OCI-LY1 (cell line): ENCODE measurements at regions not wholly inside any gene's neighbourhood (a gene's known extent, or its start where the extent isn't known, plus 50 kb on each side); places are given as distances from the start of the nearest gene placed in this dataset.

Experiments used
- EZH2 ChIP-seq: fragments of 200-600 bp; sonication (generic), shearing (Covaris generic); IDR thresholded peaks from 2 replicates; pipeline ENCODE4 v1.8.0; 2017; ENCODE audit warnings: borderline replicate concordance, mixed run types, mild to moderate bottlenecking, antibody characterized with exemption, low read length, moderate library complexity, mixed read lengths
- TF ChIP-seq, protein P1 (sequence below): fragments of 200-600 bp; sonication (generic), shearing (Covaris generic); IDR thresholded peaks from 2 replicates; pipeline ENCODE4 v1.5.1; 2017; ENCODE audit warnings: mild to moderate bottlenecking, antibody characterized with exemption, low read length, moderate library complexity, mixed read lengths

DNA sequence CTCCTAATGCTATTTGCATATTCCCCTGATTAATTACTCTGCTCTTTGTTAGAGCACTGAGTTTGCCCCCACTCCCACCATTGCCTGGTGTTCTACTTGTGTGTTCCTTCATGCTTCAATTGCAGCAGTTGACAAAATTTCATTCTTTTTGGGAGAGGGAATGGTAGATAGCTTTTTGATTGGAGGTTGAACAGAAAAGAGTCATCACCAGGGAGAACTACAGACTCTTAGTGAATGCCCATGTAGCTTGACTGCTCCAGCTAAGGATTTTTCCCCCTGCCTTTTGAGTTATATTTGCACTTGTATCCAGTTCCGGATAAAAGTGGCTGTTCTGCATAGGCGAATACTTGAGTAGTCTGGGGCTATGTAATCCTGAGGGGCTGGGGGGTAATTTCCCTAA lies 183.9 kb downstream of the ETNK1 start:
- no peak for TF ChIP-seq EZH2
- TF ChIP-seq, protein P1, sequence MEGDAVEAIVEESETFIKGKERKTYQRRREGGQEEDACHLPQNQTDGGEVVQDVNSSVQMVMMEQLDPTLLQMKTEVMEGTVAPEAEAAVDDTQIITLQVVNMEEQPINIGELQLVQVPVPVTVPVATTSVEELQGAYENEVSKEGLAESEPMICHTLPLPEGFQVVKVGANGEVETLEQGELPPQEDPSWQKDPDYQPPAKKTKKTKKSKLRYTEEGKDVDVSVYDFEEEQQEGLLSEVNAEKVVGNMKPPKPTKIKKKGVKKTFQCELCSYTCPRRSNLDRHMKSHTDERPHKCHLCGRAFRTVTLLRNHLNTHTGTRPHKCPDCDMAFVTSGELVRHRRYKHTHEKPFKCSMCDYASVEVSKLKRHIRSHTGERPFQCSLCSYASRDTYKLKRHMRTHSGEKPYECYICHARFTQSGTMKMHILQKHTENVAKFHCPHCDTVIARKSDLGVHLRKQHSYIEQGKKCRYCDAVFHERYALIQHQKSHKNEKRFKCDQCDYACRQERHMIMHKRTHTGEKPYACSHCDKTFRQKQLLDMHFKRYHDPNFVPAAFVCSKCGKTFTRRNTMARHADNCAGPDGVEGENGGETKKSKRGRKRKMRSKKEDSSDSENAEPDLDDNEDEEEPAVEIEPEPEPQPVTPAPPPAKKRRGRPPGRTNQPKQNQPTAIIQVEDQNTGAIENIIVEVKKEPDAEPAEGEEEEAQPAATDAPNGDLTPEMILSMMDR = no peak
